ENCODE measurements at regions not wholly inside any gene's neighbourhood (a gene's known extent, or its start where the extent isn't known, plus 50 kb on each side); places are given as distances from the start of the nearest gene placed in this dataset.

GRCh38 chr22:47298017-47298785 is 535.8 kb downstream of the TBC1D22A start:
- Mint-ChIP-seq H3K4me1 (no peaks in the 10 kb centered on the region), H3K9me3 (peaks cover 0 to 9% of the 10 kb centered on the region in 2 donors), H3K36me3 (no peaks in the 10 kb centered on the region), H3K27ac (no peak overlapping the region), H3K4me3 (no peak overlapping the region), H3K27me3 (peaks cover 21 to 23% of the 10 kb centered on the region in 2 donors)
- ATAC-seq (replicated peaks) (no peak), DNase-seq (no peak)

GRCh38 chr22:47297261-47298016 is 535.0 kb downstream of the TBC1D22A start:
- H3K27me3 Mint-ChIP-seq, result peaks cover 23% of the 10 kb centered on the region in 2 donors
- no peaks in the 10 kb centered on the region for H3K36me3 Mint-ChIP-seq
- H3K27ac Mint-ChIP-seq, result no peak overlapping the region
- DNase-seq, result no peak
- H3K4me1 Mint-ChIP-seq, result no peaks in the 10 kb centered on the region
- peaks cover 0 to 9% of the 10 kb centered on the region in 2 donors for H3K9me3 Mint-ChIP-seq
- no peak for ATAC-seq (replicated peaks)
- H3K4me3 Mint-ChIP-seq, result no peak overlapping the region

GRCh38 chr22:47296405-47297260 is 534.2 kb downstream of the TBC1D22A start:
- peaks cover 23 to 26% of the 10 kb centered on the region in 2 donors for H3K27me3 Mint-ChIP-seq
- ATAC-seq (replicated peaks), result no peak
- no peaks in the 10 kb centered on the region for H3K36me3 Mint-ChIP-seq
- H3K4me3 Mint-ChIP-seq, result no peak overlapping the region
- no peak for DNase-seq
- H3K9me3 Mint-ChIP-seq, result peaks cover 0 to 9% of the 10 kb centered on the region in 2 donors
- no peaks in the 10 kb centered on the region for H3K4me1 Mint-ChIP-seq
- no peak overlapping the region for H3K27ac Mint-ChIP-seq

- peaks cover 23 to 28% of the 10 kb centered on the region in 2 donors for H3K27me3 Mint-ChIP-seq
- H3K9me3 Mint-ChIP-seq, result peaks cover 0 to 9% of the 10 kb centered on the region in 2 donors
- H3K4me3 Mint-ChIP-seq, result no peak overlapping the region
- no peaks in the 10 kb centered on the region for H3K4me1 Mint-ChIP-seq
- no peak overlapping the region for H3K27ac Mint-ChIP-seq
- no peaks in the 10 kb centered on the region for H3K36me3 Mint-ChIP-seq
- DNase-seq (no peak), ATAC-seq (replicated peaks) (no peak)
Observed at GRCh38 chr22:47295982-47296381, 533.5 kb downstream of the TBC1D22A start.

GRCh38 chr22:47295226-47295901 is 532.9 kb downstream of the TBC1D22A start:
- Mint-ChIP-seq H3K36me3 (no peaks in the 10 kb centered on the region), H3K4me3 (no peak overlapping the region), H3K4me1 (no peaks in the 10 kb centered on the region)

GRCh38 chr22:47294576-47294975 is 532.1 kb downstream of the TBC1D22A start:
- H3K4me3 Mint-ChIP-seq, result no peak overlapping the region
- H3K27ac Mint-ChIP-seq, result no peak overlapping the region
- no peaks in the 10 kb centered on the region for H3K4me1 Mint-ChIP-seq
- ATAC-seq (replicated peaks), result no peak
- DNase-seq, result no peak
- no peaks in the 10 kb centered on the region for H3K36me3 Mint-ChIP-seq
- H3K27me3 Mint-ChIP-seq, result peaks cover 23 to 28% of the 10 kb centered on the region in 2 donors
- H3K9me3 Mint-ChIP-seq, result peaks cover 0 to 7% of the 10 kb centered on the region in 2 donors

More at GRCh38 chr22:47295226-47295901, 532.9 kb downstream of the TBC1D22A start:
- Mint-ChIP-seq H3K27me3 (peaks cover 23 to 28% of the 10 kb centered on the region in 2 donors), H3K27ac (no peak overlapping the region), H3K9me3 (peaks cover 0 to 9% of the 10 kb centered on the region in 2 donors)
- ATAC-seq (replicated peaks) (no peak), DNase-seq (no peak)

- Mint-ChIP-seq H3K4me1 (no peaks in the 10 kb centered on the region), H3K36me3 (no peaks in the 10 kb centered on the region), H3K4me3 (no peak overlapping the region), H3K27ac (no peak overlapping the region), H3K9me3 (peaks cover 0 to 7% of the 10 kb centered on the region in 2 donors), H3K27me3 (peaks cover 23 to 31% of the 10 kb centered on the region in 2 donors)
- DNase-seq, result no peak
- no peak for ATAC-seq (replicated peaks)
Observed at GRCh38 chr22:47294222-47294532, 531.7 kb downstream of the TBC1D22A start.

GRCh38 chr22:47293368-47294221 is 531.1 kb downstream of the TBC1D22A start:
- DNase-seq (no peak), ATAC-seq (replicated peaks) (no peak)
- no peak overlapping the region for H3K4me3 Mint-ChIP-seq
- peaks cover 0 to 7% of the 10 kb centered on the region in 2 donors for H3K9me3 Mint-ChIP-seq
- peaks cover 23 to 37% of the 10 kb centered on the region in 2 donors for H3K27me3 Mint-ChIP-seq
- no peaks in the 10 kb centered on the region for H3K4me1 Mint-ChIP-seq
- H3K36me3 Mint-ChIP-seq, result no peaks in the 10 kb centered on the region
- no peak overlapping the region for H3K27ac Mint-ChIP-seq

- Mint-ChIP-seq H3K27me3 (peaks cover 30 to 45% of the 10 kb centered on the region in 2 donors), H3K9me3 (peaks cover 0 to 5% of the 10 kb centered on the region in 2 donors), H3K4me1 (no peaks in the 10 kb centered on the region), H3K27ac (no peak overlapping the region), H3K36me3 (no peaks in the 10 kb centered on the region), H3K4me3 (no peak overlapping the region)
- no peak for DNase-seq
- ATAC-seq (replicated peaks), result no peak
Observed at GRCh38 chr22:47292546-47293320, 530.3 kb downstream of the TBC1D22A start.

GRCh38 chr22:47291565-47292495 is 529.4 kb downstream of the TBC1D22A start:
- no peaks in the 10 kb centered on the region for H3K4me1 Mint-ChIP-seq
- H3K27ac Mint-ChIP-seq, result no peak overlapping the region
- H3K4me3 Mint-ChIP-seq, result no peak overlapping the region
- H3K36me3 Mint-ChIP-seq, result no peaks in the 10 kb centered on the region
- peaks cover 0 to 2% of the 10 kb centered on the region in 2 donors for H3K9me3 Mint-ChIP-seq
- ATAC-seq (replicated peaks), result no peak
- peaks cover 30 to 39% of the 10 kb centered on the region in 2 donors for H3K27me3 Mint-ChIP-seq
- no peak for DNase-seq

GRCh38 chr22:47290706-47291430 is 528.4 kb downstream of the TBC1D22A start:
- no peaks in the 10 kb centered on the region for H3K36me3 Mint-ChIP-seq
- no peak for ATAC-seq (replicated peaks)
- H3K27ac Mint-ChIP-seq, result no peak overlapping the region
- DNase-seq, result no peak
- no peaks in the 10 kb centered on the region for H3K4me1 Mint-ChIP-seq
- peaks cover 29 to 37% of the 10 kb centered on the region in 2 donors for H3K27me3 Mint-ChIP-seq
- no peak overlapping the region for H3K4me3 Mint-ChIP-seq
- H3K9me3 Mint-ChIP-seq, result peaks cover 0 to 2% of the 10 kb centered on the region in 2 donors
